Gastroesophageal sphincter (tissue), 3 donors: ENCODE measurements at regions not wholly inside any gene's neighbourhood (a gene's known extent, or its start where the extent isn't known, plus 50 kb on each side); places are given as distances from the start of the nearest gene placed in this dataset.

ENCODE experiments used
- CTCF ChIP-seq, 4 experiments: fragments of 200-600 bp in 2 of 4; fragments of 450-650 bp in 2 of 4; sonication (generic) in 1 of 4; IDR thresholded peaks; one replicate each; pipeline ENCODE4 v1.5.1; 2017 to 2019; ENCODE audit warnings: antibody characterized with exemption in 4 of 4, mild to moderate bottlenecking in 2 of 4, moderate library complexity in 2 of 4
- POLR2A ChIP-seq, 2 donors: fragments of 450-650 bp; IDR thresholded peaks; one replicate each; pipeline ENCODE4 v1.6.1; 2017; ENCODE audit warnings: antibody characterized with exemption in 2 of 2, mild to moderate bottlenecking in 2 of 2, moderate library complexity in 1 of 2

GRCh38 chr3:14333621-14334020 lies 68.8 kb upstream of the SLC6A6 start:
- TF ChIP-seq POLR2A (IDR thresholded peaks at IDR 0.05) (no peak), CTCF (IDR thresholded peaks at IDR 0.05) (no peak)
